DOHH2 (cell line): ENCODE measurements at regions not wholly inside any gene's neighbourhood (a gene's known extent, or its start where the extent isn't known, plus 50 kb on each side); places are given as distances from the start of the nearest gene placed in this dataset.

Experiments used
- H3F3A ChIP-seq: fragments of 200-600 bp; sonication (generic), shearing (Covaris generic); 2 replicates; pipeline ENCODE4 v1.6.0; 2016; ENCODE audit warnings: antibody characterized with exemption, mild to moderate bottlenecking; ENCODE audit not compliant: control insufficient read depth, insufficient read depth
- H3K27ac ChIP-seq: fragments of 200-600 bp; sonication (generic); 2 replicates; pipeline ENCODE4 v1.5.1; 2014; ENCODE audit warnings: low read depth, mild to moderate bottlenecking, low read length, moderate library complexity
- H3K27me3 ChIP-seq: fragments of 200-600 bp; sonication (generic); 2 replicates; pipeline ENCODE4 v1.6.1; 2014; ENCODE audit warnings: mild to moderate bottlenecking, low read length, mixed read lengths; ENCODE audit not compliant: control insufficient read depth
- H3K36me3 ChIP-seq: fragments of 200-600 bp; sonication (generic); 2 replicates; pipeline ENCODE4 v1.6.1; 2014; ENCODE audit warnings: mild to moderate bottlenecking, low read length, moderate library complexity, mixed read lengths; ENCODE audit not compliant: control insufficient read depth
- H3K4me1 ChIP-seq: fragments of 200-600 bp; sonication (generic); 2 replicates; pipeline ENCODE4 v1.6.1; 2014; ENCODE audit warnings: mild to moderate bottlenecking, low read length, mixed read lengths; ENCODE audit not compliant: control insufficient read depth
- H3K4me2 ChIP-seq: fragments of 200-600 bp; sonication (generic); 2 replicates; pipeline ENCODE4 v1.6.0; 2014; ENCODE audit warnings: mild to moderate bottlenecking, low read length, moderate library complexity
- H3K4me3 ChIP-seq: fragments of 200-600 bp; sonication (generic); 2 replicates; pipeline ENCODE4 v1.5.1; 2014; ENCODE audit warnings: mild to moderate bottlenecking, low read length, mixed read lengths
- H3K79me2 ChIP-seq: fragments of 200-600 bp; sonication (generic); 2 replicates; pipeline ENCODE4 v1.6.1; 2014; ENCODE audit warnings: mild to moderate bottlenecking, low read length, mixed read lengths; ENCODE audit not compliant: control insufficient read depth
- H3K9me2 ChIP-seq: fragments of 200-600 bp; sonication (generic); replicated peaks from 2 replicates; pipeline ENCODE4 v1.6.1; 2014; ENCODE audit warnings: mild to moderate bottlenecking, low read length, mixed read lengths; ENCODE audit not compliant: control insufficient read depth
- H3K9me3 ChIP-seq: fragments of 200-600 bp; sonication (generic); 2 replicates; pipeline ENCODE4 v1.6.1; 2014; ENCODE audit warnings: antibody characterized with exemption, low read length, mixed read lengths; ENCODE audit not compliant: control insufficient read depth, insufficient read depth
- H4K20me1 ChIP-seq: fragments of 200-600 bp; sonication (generic); 2 replicates; pipeline ENCODE4 v1.6.0; 2014; ENCODE audit warnings: low read depth, mild to moderate bottlenecking, antibody characterized with exemption, low read length, moderate library complexity; ENCODE audit not compliant: control insufficient read depth, insufficient read depth
- CTCF ChIP-seq: fragments of 200-600 bp; sonication (generic); IDR thresholded peaks from one replicate; pipeline ENCODE4 v1.5.1; 2014; ENCODE audit warnings: antibody characterized with exemption, mild to moderate bottlenecking, low read depth, low read length; ENCODE audit not compliant: poor library complexity, severe bottlenecking
- EZH2phosphoT487 ChIP-seq: fragments of 200-600 bp; sonication (generic); IDR thresholded peaks from 2 replicates; pipeline ENCODE4 v1.6.1; 2017; ENCODE audit warnings: borderline replicate concordance, mild to moderate bottlenecking, antibody characterized with exemption, low read length, moderate library complexity, mixed read lengths

GRCh38 chr1:55654750-55655149, 439.6 kb upstream of the USP24 start:
- Histone ChIP-seq H3K4me3 (no peak overlapping the region), H3K9me2 (no peaks in the 10 kb centered on the region), H3K9me3 (no peaks in the 10 kb centered on the region), H3K36me3 (no peaks in the 10 kb centered on the region), H3F3A (no peaks in the 10 kb centered on the region), H3K27me3 (no peaks in the 10 kb centered on the region), H3K27ac (no peak overlapping the region), H3K4me1 (no peaks in the 10 kb centered on the region), H4K20me1 (no peaks in the 10 kb centered on the region), H3K4me2 (no peak overlapping the region), H3K79me2 (no peaks in the 10 kb centered on the region)
- TF ChIP-seq EZH2phosphoT487 (no peak), CTCF (no peak)

GRCh38 chr1:55654171-55654570, 439.0 kb upstream of the USP24 start:
- Histone ChIP-seq H3K4me2 (no peak overlapping the region), H4K20me1 (no peaks in the 10 kb centered on the region), H3K4me1 (no peaks in the 10 kb centered on the region), H3K36me3 (no peaks in the 10 kb centered on the region), H3F3A (no peaks in the 10 kb centered on the region), H3K27me3 (no peaks in the 10 kb centered on the region), H3K27ac (no peak overlapping the region), H3K9me2 (no peaks in the 10 kb centered on the region), H3K9me3 (no peaks in the 10 kb centered on the region), H3K79me2 (no peaks in the 10 kb centered on the region), H3K4me3 (no peak overlapping the region)
- TF ChIP-seq EZH2phosphoT487 (no peak), CTCF (no peak)

- H3F3A ChIP-seq: no peaks in the 10 kb centered on the region
- no peaks in the 10 kb centered on the region for H4K20me1 ChIP-seq
- H3K27me3 ChIP-seq: no peaks in the 10 kb centered on the region
- H3K4me1 ChIP-seq: no peaks in the 10 kb centered on the region
- H3K36me3 ChIP-seq: no peaks in the 10 kb centered on the region
- TF ChIP-seq CTCF: no peak
- no peak for TF ChIP-seq EZH2phosphoT487
- H3K79me2 ChIP-seq: no peaks in the 10 kb centered on the region
- H3K27ac ChIP-seq: no peak overlapping the region
- H3K9me2 ChIP-seq: no peaks in the 10 kb centered on the region
- H3K4me2 ChIP-seq: no peak overlapping the region
- no peaks in the 10 kb centered on the region for H3K9me3 ChIP-seq
- H3K4me3 ChIP-seq: no peak overlapping the region
Measured at GRCh38 chr1:55650444-55650843, 435.3 kb upstream of the USP24 start.

- no peaks in the 10 kb centered on the region for H3K79me2 ChIP-seq
- no peaks in the 10 kb centered on the region for H3K9me2 ChIP-seq
- H4K20me1 ChIP-seq: no peaks in the 10 kb centered on the region
- no peaks in the 10 kb centered on the region for H3F3A ChIP-seq
- H3K36me3 ChIP-seq: no peaks in the 10 kb centered on the region
- no peaks in the 10 kb centered on the region for H3K9me3 ChIP-seq
- no peak overlapping the region for H3K4me3 ChIP-seq
- H3K4me2 ChIP-seq: no peak overlapping the region
- H3K4me1 ChIP-seq: no peaks in the 10 kb centered on the region
- H3K27me3 ChIP-seq: no peaks in the 10 kb centered on the region
- H3K27ac ChIP-seq: no peak overlapping the region
- TF ChIP-seq CTCF (no peak), EZH2phosphoT487 (no peak)
Measured at GRCh38 chr1:55646181-55646580, 431.0 kb upstream of the USP24 start.
